Kidney glomerular epithelial cell (primary cell): ENCODE measurements at regions not wholly inside any gene's neighbourhood (a gene's known extent, or its start where the extent isn't known, plus 50 kb on each side); places are given as distances from the start of the nearest gene placed in this dataset.

Experiments
- DNase-seq: peaks from one replicate; lab custom pipeline; 2025; lab: John Stamatoyannopoulos, UW

DNA sequence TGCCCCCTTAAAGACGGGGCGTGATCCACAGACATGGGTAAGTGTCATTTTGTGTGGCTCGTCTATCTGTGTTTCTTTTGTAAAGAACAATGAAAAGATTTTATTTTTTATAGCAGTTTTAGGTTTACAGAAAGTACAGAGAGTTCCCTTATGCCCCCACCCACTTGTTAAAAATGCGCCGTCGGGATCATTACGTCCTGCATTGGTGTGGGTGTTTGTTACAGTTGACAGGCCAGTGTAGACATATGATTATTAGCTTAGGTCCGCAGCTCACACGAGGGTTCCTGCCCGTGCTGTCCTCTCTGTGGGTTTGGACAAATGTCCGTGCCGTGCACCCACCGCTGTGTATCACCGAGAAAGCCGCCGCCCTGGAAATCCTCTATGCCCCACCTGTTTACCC lies 50.5 kb downstream of the RGS12 start:
- no peak for DNase-seq

DNA sequence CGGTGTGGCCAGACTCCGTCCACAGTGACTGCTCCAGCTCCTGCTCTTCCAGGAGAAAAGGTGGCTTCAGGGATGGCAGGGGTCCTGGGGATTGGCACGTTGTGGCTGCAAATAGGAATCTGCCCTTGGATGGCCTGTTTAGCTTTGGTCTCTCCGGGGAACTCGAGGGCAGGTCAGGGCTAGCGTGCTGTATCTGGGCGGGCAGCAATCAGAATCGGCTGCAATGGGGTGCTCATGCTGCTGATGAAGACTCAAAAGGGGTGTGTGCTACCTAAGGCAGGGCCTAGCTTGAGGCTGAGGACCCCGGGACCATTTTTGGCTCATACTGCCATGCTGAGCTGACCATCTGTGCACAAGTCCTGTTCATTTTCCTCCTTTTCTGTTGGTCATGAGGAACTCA lies 51.3 kb downstream of the RGS12 start:
- no peak for DNase-seq

DNA sequence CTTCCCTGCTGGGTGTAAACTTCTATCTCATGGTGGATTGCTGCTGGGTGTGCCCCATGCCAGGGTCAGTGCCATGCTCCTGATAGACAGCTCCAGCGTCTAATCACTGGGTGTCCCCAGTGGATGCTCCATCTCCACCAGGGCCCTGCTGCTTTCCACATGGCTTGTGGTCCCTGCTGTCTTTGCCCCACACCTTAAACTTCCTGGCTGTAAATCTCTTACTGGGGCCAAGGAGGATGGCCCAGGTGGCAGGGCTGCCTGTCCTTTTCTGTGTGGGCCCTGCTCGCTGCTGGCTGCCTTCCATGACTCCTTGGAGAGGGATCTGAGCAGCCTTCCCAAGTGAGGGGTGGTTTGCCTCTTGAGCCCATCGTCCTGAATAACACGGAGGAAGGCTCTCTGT lies 51.8 kb downstream of the RGS12 start:
- no peak for DNase-seq

DNA sequence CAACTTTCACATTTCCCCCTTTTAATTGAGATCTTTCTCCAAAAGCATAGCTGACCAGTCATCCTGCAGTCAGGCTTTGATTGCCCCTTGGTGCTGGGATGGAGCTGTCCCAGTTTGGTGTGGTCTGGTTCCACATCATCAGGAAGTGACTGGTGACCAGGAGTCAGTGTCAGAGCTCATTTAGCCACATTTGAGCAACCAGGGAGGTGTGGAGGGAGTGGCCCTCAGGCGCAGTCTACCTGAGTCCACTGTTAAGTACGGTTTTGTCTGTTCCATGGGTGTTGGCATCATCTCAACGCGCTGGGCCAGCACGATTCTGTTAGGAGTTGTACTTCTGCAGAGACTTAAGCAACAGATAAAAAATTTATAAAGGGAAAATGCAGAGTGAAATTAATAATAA lies 52.6 kb downstream of the RGS12 start:
- no peak for DNase-seq

DNA sequence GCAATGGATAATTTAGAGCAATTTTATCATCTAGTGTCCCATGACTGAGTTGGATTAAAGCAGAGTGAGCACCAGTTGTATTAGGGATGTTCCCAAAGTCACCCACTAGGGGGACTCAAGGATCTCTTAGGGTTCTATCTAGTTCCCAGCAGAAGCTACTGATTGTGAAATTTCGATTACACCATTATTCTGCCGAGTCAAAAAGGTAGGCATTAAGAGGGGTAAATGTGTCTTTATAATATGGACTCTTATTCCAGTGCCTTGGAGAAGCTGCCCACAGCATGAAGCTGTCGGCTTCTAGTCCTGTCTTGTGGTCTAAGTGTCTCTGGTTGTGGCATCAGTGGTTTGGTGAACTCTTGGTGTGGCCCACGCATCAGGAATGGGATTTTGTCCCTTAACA lies 53.3 kb downstream of the RGS12 start:
- peak; percentile 76 for DNase-seq

DNA sequence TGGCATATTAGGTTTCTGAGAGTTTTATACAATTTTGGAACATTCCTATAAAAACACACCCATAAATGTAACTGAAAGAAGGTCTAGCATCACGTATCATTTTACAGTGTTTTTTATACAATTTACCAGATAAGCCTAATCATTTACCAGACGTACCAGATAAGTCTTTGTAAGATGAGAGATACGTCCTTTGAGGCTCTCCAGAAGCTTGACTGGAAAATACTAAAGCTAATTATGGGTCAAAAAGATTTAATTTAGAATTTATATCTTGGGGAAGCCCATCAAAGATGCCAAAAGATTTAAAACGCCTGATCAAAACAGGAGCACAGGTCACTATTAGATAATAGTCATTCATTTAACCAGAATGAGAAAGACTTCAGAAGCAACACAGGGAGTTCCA lies 55.0 kb downstream of the RGS12 start:
- no peak for DNase-seq

DNA sequence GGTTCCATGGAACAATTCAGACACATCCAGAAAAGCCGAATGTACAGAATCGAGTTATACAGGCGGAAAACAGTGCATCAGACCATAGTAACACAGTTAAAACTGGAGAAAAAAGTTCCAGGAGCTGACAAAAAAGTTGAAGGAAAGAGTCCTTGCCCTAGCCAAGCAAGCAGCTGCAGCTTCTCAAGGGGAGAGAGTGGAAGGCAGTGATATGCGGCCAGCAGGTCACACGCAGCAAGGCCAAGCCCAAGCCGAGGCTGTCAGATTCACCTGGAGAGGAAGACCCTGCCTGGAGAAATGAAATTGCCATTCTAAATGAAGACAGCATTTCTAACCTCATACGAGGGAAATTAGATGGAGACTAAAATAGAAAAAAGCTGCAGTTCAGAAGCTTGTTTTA lies 55.8 kb downstream of the RGS12 start:
- DNase-seq = no peak

DNA sequence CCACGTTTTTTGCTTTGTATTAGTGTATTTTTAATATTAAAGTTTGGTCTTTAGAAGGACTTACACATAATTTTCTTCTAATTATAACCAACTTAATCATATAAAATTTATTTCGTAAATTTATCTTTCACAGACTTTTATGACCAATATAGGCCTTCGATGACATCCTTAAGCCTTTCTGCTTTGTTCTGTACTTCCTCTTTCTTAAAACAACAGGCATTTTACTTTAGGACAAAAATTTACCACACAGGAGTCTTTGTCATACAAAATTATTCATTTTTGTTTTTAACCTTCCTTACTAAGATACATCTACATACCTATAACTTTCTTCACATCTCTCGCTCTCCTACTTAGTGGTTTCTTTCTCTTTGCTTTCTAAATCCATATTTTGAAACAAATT lies 56.3 kb downstream of the RGS12 start:
- DNase-seq = no peak

DNA sequence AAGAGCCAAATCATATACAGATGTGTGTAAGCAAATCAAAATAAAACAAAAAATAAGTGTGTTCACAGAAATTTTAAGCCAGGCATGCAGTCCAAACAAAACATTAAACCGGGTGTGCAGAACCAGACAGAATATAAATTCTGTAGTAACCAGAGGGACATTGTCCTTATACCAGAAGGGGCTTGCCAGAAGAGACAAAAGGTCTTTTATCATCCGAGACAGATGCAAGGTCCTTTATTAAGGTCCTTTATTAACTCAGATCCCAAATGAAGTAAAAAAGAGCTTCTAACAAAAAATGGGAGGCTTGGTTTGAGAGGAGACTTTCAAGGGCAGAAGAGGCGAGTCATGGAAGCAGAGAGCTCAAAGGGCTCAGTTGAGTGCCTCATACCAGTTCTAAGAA lies 59.2 kb downstream of the RGS12 start:
- DNase-seq = no peak

DNA sequence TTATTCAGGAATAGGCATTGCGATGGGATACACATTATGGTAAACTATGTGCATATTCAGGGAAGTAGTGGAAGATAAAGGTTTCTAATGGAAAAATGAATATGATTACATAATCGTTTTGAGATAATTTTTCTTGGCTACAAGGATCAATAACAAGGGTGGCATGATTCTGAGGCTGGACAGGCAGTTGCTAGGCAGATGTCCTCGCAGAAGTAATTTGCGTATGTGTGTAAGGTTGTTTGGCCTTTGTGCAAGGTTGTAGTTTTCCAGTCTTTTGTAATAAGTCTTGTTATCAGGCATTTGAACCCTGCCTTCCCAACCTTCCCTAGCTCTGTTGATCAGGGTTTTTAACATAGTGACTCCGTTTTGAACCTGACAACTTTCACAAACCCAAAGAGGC lies 59.7 kb downstream of the RGS12 start:
- no peak for DNase-seq

DNA sequence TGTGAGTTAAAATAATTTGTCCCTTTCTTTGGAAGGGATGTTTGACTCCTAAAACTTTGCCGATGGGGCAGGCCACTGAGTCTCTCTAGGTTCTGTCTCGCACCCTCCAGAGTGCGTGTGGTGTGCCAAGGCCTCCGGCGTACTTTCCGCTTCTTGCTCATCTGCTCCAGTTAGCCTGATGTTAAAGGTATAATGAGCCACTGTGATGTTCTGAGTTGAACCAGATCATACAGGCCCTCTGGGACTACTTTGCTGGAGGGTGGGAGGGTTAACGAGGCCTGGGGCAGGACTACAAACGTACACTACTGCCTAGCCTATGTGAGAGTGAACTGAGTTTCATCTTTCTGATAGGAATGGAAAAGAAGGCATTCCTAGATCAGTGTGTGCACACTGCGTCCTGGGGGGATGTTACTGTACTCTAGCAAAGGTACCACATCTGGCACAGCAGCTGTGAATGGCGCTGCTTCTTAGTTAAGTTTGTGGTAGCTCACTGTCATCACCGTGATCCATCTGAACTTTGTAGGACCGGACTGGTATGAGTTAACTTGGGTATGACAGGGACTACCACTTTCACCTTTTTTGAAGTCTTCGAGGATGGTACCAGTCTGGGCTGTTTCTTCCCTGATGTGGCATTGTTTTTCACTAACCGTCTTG lies 60.2 kb downstream of the RGS12 start:
- DNase-seq = no peak

DNA sequence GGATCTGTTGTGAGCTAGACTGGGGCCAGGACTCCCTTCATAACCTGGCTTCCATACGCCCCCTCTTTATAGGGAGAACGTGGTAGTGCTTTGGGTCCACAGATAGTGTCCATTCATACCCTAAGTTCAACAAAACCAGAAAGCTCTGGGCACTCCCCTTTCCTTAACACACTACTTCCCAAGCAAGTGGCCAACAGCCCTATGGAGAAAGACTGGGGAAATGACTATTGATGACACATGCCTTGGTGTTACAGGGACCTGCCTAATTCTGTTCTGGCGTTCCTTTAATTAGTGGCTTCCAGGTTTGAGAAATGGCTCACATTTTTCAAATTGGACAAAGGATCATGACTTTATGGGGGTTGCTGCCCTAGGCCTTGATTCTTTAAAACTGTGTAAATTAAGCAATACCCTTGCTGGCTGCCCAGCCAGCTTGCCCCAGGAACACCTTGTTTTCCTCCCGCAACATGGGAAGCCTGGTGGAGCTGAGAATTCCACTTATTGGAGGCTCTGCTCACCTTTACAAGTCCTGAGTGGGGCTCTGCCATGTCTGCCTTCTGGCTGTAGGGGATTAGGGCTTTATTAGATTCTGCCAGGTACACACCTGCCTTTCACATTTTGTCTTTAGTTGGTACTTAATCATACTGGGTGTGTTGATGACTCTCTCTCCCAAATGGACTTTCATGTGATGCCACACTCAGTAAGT lies 61.1 kb downstream of the RGS12 start:
- DNase-seq = no peak

DNA sequence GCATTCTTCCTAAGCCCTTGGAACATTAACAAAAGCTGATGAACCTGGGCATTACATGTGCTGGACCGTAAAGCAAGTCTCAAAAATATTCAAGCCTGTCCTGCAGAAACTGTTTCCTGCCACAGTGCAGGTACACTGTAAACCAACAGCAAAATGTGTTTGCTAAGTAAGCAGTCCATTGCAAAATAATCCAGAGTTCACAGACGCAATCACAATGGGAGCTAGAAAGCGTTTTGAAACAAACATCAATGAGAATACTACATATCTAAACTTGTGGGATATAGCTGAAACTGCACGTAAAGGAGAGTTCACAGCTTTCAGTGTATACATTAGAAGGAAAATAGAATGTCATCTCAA lies 61.6 kb downstream of the RGS12 start:
- DNase-seq = no peak

DNA sequence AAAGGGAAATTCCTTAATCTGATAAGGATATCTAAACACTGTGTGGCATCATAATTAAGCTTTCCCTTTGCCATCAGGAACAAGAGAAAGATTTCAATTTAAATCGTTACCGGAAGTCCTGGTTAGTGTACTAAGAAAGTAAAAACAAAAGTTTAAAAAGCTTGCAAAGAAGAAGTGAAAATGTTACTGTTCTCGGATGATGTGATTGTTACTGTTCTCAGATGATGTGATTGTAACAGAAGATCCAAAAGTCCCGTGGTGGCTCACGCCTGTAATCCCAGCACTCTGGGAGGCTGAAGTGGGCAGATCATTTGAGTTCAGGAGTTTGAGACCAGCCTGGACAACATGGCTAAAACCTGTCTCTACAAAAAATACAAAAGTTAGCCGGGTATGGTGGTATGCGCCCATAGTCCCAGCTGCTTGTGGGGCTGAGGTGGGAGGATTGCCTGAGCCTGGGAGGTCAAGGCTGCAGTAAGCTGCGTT lies 62.5 kb downstream of the RGS12 start:
- no peak for DNase-seq

DNA sequence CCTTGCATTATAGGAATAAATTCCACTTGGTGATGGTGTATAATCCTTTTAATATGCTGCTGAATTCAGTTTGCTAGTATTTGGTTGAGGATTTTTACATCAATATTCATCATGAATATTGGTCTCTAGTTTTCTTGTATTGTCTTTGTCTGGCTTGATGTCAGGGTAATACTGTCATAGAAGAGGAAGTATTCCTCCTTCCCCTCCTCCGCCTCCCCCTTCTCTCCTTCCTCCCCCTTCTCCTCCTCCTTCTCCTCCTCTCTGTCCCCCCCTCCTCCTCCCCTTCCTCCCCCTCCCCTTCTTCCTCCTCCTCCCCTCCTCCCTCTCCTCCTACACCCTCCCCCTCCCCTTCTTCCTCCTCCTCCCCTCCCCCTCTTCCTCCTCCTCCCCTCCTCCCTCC lies 65.8 kb downstream of the RGS12 start:
- no peak for DNase-seq

DNA sequence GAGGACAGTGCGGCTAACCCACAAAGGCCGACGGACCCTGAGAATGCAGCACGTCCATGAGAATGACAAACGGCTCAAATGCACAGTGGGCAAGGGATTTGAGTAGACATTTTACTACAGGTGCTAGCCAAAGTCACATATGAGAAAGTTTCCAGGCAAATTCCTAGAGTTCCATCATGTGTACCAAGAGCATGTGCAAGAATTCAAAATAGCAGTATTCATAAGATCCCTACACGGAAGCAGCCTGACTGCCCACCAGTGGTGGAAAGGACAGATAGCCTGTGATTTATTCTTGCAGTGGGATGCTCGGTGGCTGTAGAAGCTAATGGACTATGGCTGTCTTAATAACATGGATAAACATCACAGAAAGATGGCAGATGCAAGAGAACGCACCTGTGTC lies 68.0 kb downstream of the RGS12 start:
- DNase-seq = peak; percentile 66

DNA sequence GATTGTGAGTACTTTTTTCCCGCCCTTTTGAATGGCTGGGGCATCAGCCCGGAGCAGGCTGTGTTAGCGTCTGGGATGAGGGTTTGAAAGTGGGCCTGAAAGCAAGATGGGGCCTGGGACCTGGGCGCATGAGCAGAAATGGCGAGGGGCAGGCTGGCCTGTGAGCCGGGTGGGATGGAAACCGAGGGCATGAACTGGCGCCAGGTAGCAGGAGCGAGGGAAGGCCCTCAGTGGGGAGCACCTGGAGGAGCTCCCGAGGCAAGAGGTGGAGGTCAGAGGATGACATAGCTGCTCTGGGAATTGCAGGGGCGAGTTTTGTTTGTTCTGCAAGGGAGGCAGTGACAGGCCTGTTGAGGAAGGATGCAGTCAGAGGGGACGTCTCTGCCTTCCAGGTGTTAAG lies 68.6 kb downstream of the RGS12 start:
- DNase-seq = no peak

DNA sequence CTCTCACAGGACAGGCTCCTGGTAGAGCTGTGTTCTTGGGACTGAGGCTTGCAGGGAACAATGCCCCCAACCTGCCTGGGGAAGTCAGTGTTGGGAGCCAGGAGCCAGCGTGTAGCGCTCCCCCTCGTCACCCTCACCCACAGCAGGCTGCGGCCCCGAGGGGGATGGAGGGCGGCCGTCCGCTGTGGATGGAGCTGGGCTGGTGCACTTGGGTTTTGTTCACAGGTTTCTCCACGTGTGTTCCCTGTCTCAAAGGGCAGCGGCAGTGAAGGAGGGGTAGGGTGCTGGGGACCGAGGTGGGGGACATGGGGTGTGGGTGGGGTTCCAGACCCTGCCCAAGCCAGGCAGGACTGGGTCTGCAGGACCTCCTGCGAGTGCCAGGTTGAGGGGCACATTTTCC lies 69.1 kb downstream of the RGS12 start:
- no peak for DNase-seq

DNA sequence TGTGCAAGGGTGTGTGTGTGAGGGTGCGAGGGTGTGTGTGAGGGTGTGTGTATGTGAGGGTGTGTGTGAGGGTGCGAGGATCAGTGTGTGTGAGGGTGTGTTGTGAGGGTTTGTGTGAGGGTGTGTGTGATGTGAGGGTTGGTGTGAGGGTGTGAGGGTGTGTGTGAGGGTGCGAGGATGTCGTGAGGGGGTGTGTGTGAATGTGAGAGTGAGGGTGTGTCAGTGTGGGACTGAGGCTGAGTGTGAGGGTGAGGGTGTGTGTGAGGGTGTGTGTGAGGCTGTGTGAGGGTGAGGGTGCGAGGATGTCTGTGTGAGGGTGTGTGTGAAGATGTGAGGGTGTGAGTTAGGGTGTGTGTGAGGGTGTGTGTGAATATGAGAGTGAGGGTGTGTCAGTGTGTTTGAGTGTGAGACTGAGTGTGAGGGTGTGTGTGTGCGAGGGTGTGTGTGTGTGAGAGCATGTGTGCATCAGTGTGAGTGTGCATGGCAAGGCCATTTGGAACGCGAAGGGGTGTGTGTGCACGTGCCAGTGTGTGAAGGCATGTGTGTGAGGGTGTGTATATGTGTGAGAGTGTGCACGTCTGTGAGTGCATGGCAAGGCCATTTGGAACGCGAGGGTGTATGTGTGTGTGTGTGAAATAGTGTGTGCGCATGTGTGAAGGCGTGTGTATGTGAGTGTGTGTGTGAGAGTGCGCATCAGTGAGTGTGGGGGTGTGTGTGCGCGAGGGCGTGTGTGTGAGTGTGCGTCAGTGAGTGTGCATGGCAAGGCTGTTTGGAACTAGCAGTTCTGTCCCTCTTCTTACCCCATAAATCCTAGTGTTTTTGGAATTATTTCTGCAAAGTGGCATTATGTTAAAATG lies 69.8 kb downstream of the RGS12 start:
- DNase-seq = no peak

DNA sequence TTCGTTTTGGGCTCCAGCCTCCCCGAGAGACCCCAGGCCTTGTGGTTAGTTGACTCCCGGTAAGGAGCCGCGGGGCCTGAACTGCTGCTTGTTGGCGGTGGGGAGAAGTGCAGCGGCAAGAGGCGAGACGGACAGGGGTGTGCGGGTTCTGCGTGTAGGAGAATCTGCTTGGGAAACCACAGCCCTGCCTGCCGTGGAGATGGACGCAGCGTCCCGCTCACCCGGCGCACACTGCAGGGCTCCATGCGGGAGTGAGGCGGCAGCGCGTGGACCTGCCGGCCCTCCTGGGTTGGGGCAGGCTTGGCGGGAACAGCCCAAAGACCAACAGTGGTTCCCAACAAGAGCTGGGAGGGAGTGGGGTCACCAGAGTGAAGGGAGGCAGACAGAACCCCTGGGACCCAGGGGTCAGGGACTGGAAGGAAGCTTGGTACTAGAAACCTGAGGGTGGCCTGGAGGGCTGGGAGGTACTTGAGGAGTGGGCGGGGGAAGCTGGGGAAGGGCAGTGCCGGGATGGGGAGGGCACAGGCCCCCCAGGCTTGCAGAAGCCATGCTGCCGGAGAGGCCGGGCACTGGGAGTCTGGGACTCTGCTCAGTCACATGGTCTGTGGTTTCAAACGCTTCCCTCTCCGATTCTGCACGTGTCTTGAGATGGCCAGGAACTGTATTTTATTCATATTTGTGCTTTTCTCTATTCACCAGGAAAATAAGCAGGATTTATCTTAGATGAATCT lies 70.8 kb downstream of the RGS12 start:
- no peak for DNase-seq

DNA sequence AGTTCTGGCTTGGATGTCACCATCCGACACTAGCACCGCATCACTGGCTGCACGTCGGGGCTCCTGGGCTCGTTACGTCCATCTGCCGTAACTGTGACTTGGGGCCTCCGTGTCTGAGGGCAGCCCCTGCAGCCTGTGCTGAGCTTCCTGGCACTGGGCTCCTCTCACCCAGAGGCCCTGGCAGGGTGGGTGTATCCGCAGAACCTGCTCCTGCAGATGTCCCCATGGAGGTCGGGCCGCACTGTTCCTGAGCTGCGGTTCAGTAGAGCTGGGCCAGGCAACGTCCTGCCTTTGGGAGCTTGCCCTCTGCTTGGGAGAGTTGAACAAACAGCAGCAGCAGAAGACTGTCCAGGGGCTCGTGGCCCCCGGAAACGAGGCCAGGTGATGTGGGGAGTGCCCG lies 71.4 kb downstream of the RGS12 start:
- DNase-seq = no peak

DNA sequence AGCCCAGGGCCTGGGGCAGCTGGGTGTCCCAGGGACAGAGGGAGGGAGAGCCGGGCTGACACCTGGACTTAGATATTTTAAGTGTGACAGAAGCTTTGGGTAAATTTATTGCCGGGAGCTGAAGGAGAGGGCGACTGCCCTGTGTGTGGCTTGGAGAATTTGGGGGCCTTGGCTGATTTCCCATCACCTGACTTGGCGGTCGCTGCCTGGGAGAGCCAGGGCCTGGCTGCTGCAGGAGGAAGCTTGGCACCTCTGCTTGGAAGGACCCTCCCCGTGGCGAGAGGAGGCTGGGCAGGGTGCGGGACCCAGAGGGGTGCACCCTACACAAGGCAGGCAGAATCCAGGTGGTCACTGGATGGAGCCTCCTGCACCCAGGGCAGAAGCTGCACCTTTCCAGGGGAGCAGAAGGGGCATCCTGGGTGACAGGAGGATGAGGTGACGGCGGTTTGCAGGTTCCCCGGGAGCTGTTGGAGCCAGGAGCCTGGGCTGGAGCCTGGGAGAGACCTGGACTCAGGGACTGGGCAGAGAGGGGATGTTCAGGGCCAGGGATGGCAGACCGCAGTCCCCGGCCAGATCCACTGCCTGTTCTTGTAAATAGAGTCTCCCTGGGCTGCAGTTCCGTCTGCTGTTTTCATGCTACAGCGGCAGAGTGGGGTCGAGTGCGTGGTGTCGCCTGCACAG lies 72.0 kb downstream of the RGS12 start:
- no peak for DNase-seq
